Uterus (tissue), 2 donors: ENCODE measurements at regions not wholly inside any gene's neighbourhood (a gene's known extent, or its start where the extent isn't known, plus 50 kb on each side); places are given as distances from the start of the nearest gene placed in this dataset.

Experiments used
- CTCF ChIP-seq, 4 experiments: fragments of 200-600 bp in 2 of 4; fragments of 450-650 bp in 2 of 4; sonication (generic) in 2 of 4; IDR thresholded peaks; one replicate each; pipeline ENCODE4 v1.5.1; 2016 to 2019; ENCODE audit warnings: antibody characterized with exemption in 4 of 4, mild to moderate bottlenecking in 2 of 4, moderate library complexity in 1 of 4
- POLR2A ChIP-seq, 2 donors: fragments of 450-650 bp; IDR thresholded peaks; one replicate each; pipeline ENCODE4 v1.6.1; 2016; ENCODE audit warnings: antibody characterized with exemption in 2 of 2, mild to moderate bottlenecking in 1 of 2, moderate library complexity in 1 of 2

- TF ChIP-seq CTCF (IDR thresholded peaks at IDR 0.05): no peak
- no peak for TF ChIP-seq POLR2A (IDR thresholded peaks at IDR 0.05)
Observed at GRCh38 chr5:10854506-10855277, 93.7 kb upstream of the DAP start.
